ENCODE measurements at regions not wholly inside any gene's neighbourhood (a gene's known extent, or its start where the extent isn't known, plus 50 kb on each side); places are given as distances from the start of the nearest gene placed in this dataset.

GRCh38 chr1:223018534-223018933 is 124.5 kb downstream of the TLR5 start:
- no peak for ATAC-seq
- CTCF ChIA-PET, result no interaction called here
- Histone ChIP-seq H3K4me1 (ENCODE audit: control insufficient read depth in 1 of 2, insufficient read depth in 2 of 2, low read length in 2 of 2) (no peaks in the 10 kb centered on the region), H2AFZ (ENCODE audit: low read depth, low read length, poor library complexity, severe bottlenecking) (no peak overlapping the region), H3K4me3 (replicated peaks in 1 of 2; ENCODE audit: low read depth in 1 of 2, low read length in 2 of 2) (no peak overlapping the region), H3K4me2 (ENCODE audit: low read length) (no peak overlapping the region), H3K27me3 (ENCODE audit: insufficient read depth, low read length) (no peaks in the 10 kb centered on the region), H3K36me3 (ENCODE audit: control insufficient read depth in 1 of 2, insufficient read depth in 2 of 2, low read length in 2 of 2) (no peaks in the 10 kb centered on the region), H3K9ac (ENCODE audit: low read length) (no peak overlapping the region), H3K27ac (ENCODE audit: low read depth, low read length) (no peak overlapping the region), H4K20me1 (ENCODE audit: insufficient read depth) (no peaks in the 10 kb centered on the region), H3K9me3 (ENCODE audit: control insufficient read depth in 1 of 2, insufficient read depth in 1 of 2, low read depth in 1 of 2, low read length in 2 of 2) (no peaks in the 10 kb centered on the region), H3K79me2 (ENCODE audit: insufficient read depth, low read length) (no peaks in the 10 kb centered on the region), H3K9me2 (ENCODE audit: insufficient read depth) (no peaks in the 10 kb centered on the region)
- DNase-seq (ENCODE audit: low read depth, low spot score), result no peak
- no TSS peak for BruUV-seq (replicated peaks)
- RAD21 ChIA-PET (ENCODE audit: low non-redundant PET in 1 of 2, low total read pairs in 2 of 2, uncharacterized antibody in 2 of 2, unreplicated experiment in 2 of 2), result no interaction called here
- intact Hi-C loops (cut with micrococcal nuclease), result no loop called here
- TF ChIP-seq ATF3 (IDR thresholded peaks at IDR 0.05), result no peak
- TF ChIP-seq JUND (IDR thresholded peaks at IDR 0.05), result no peak
- no peak for TF ChIP-seq SIN3A (IDR thresholded peaks at IDR 0.05; ENCODE audit: low read depth)
- no peak for TF ChIP-seq REST (IDR thresholded peaks at IDR 0.05; ENCODE audit: low read depth)
- TF ChIP-seq CBX3 (IDR thresholded peaks at IDR 0.05; ENCODE audit: low read depth), result no peak
- no peak for TF ChIP-seq CEBPB (IDR thresholded peaks at IDR 0.05; ENCODE audit: low read depth)
- TF ChIP-seq MAX (IDR thresholded peaks at IDR 0.05), result no peak
- no peak for TF ChIP-seq CTCF (IDR thresholded peaks at IDR 0.05 in 2 of 3, conservative IDR thresholded peaks at IDR 0.05 in 1 of 3; ENCODE audit: borderline replicate concordance in 1 of 3, insufficient read depth in 1 of 3, low read depth in 2 of 3, low read length in 2 of 3)
- no peak for TF ChIP-seq SRF (IDR thresholded peaks at IDR 0.05; ENCODE audit: low read depth)
- TF ChIP-seq EGR1 (IDR thresholded peaks at IDR 0.05; ENCODE audit: low read depth), result no peak
- no peak for TF ChIP-seq EZH2 (IDR thresholded peaks at IDR 0.05)
- no peak for TF ChIP-seq ZNF274 (IDR thresholded peaks at IDR 0.05; ENCODE audit: low read depth, low read length)
- no peak for TF ChIP-seq TCF7L2 (IDR thresholded peaks at IDR 0.05; ENCODE audit: borderline replicate concordance, extremely low read depth, insufficient read depth, insufficient read length)
- TF ChIP-seq EZH2phosphoT487 (IDR thresholded peaks at IDR 0.05; ENCODE audit: borderline replicate concordance), result no peak
- TF ChIP-seq ZFX (IDR thresholded peaks at IDR 0.05), result no peak
- TF ChIP-seq POLR2AphosphoS5 (IDR thresholded peaks at IDR 0.05; ENCODE audit: low read depth, low read length), result no peak
- no peak for TF ChIP-seq ELF1 (IDR thresholded peaks at IDR 0.05; ENCODE audit: borderline replicate concordance, low read depth)
- no peak for TF ChIP-seq RAD21 (IDR thresholded peaks at IDR 0.05; ENCODE audit: low read depth)
- POLR2A ChIA-PET, result no interaction called here
